Natural killer cell (primary cell): ENCODE measurements at regions not wholly inside any gene's neighbourhood (a gene's known extent, or its start where the extent isn't known, plus 50 kb on each side); places are given as distances from the start of the nearest gene placed in this dataset.

Source experiments
- ATAC-seq, 3 donors: fragments of 150-1000 bp in 2 of 3; fragments of 200-7000 bp in 1 of 3; cut with Tn5 transposase; 1 replicate in 1 of 3; 2 replicates in 2 of 3; pipeline ENCODE4 v1.10.0; 2021; ENCODE audit warnings: mild to moderate bottlenecking in 2 of 3, moderate library complexity in 2 of 3
- DNase-seq, 2 donors: peaks; one replicate each; pipeline versions ENCODE4 v3.0.0 to v3.0.0-alpha.2; 2013 to 2021; ENCODE audit warnings: mixed read lengths in 1 of 2
- H3K27ac ChIP-seq: one replicate; pipeline ENCODE4 v1.5.1; 2013; ENCODE audit warnings: mild to moderate bottlenecking, low read length
- H3K27me3 ChIP-seq: one replicate; pipeline ENCODE4 v1.6.1; 2013; ENCODE audit warnings: low read length; ENCODE audit not compliant: control insufficient read depth, insufficient read depth
- H3K36me3 ChIP-seq: one replicate; pipeline ENCODE4 v1.6.1; 2013; ENCODE audit warnings: low read length; ENCODE audit not compliant: control insufficient read depth, insufficient read depth
- H3K4me1 ChIP-seq: one replicate; pipeline ENCODE4 v1.6.1; 2013; ENCODE audit warnings: low read length; ENCODE audit not compliant: control insufficient read depth, insufficient read depth
- H3K4me3 ChIP-seq: one replicate; pipeline ENCODE4 v1.5.1; 2013; ENCODE audit warnings: low read length
- H3K9me3 ChIP-seq: one replicate; pipeline ENCODE4 v1.6.1; 2013; ENCODE audit warnings: low read length; ENCODE audit not compliant: control insufficient read depth, insufficient read depth
- H3K27ac Mint-ChIP-seq, 2 donors: one replicate each; pipeline ENCODE4 v1.8.0; 2022; ENCODE audit warnings: mild to moderate bottlenecking in 2 of 2, mixed read lengths in 2 of 2, moderate library complexity in 1 of 2
- H3K27me3 Mint-ChIP-seq, 2 donors: one replicate each; pipeline ENCODE4 v1.8.0; 2022; ENCODE audit warnings: low read depth in 2 of 2, mixed read lengths in 2 of 2
- H3K36me3 Mint-ChIP-seq: one replicate; pipeline ENCODE4 v1.8.0; 2022; ENCODE audit warnings: mixed read lengths
- H3K4me1 Mint-ChIP-seq, 2 donors: one replicate each; pipeline ENCODE4 v1.8.0; 2022; ENCODE audit warnings: mixed read lengths in 2 of 2
- H3K4me3 Mint-ChIP-seq: one replicate; pipeline ENCODE4 v1.8.0; 2022; ENCODE audit warnings: mild to moderate bottlenecking, moderate library complexity, mixed read lengths
- H3K9me3 Mint-ChIP-seq, 2 donors: one replicate each; pipeline ENCODE4 v1.8.0; 2022; ENCODE audit warnings: mixed read lengths in 2 of 2
- WGBS: methylation state at CpG from one replicate; pipeline ENCODE4 v1.1.7; 2013; ENCODE audit warnings: missing lambda C conversion rate; ENCODE audit not compliant: insufficient coverage; 5-methylcytosine and 5-hydroxymethylcytosine counted together
- intact Hi-C: fragments of 100-400 bp; cut with micrococcal nuclease; formaldehyde crosslinking; loops from one replicate; pipeline ENCODE4 v1.14.2; 2022
- TF ChIP-seq, protein P1 (sequence below): fragments of 200-600 bp; IDR thresholded peaks from one replicate; pipeline ENCODE4 v1.8.0; 2022; ENCODE audit warnings: antibody characterized with exemption

DNA sequence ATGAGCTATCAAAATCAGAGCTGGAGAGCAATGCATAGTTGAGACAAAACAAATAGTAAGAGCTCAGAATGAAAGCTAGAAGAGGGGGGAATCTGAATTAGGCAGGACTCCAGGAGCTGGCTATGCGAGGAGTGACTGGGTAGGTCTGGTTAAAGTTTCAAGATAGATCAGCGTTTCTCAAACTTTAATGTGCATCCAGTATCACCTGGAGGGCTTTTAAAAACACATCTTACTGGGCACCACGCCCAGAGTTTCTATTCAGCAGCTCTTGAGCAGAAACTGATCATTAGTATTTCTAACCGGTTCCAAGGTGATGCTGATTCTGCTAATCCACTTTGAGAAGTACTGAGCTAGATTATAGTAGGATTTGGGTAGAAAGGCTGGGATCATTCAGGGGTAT, 96.2 kb upstream of the ACP3 start:
- Mint-ChIP-seq H3K27ac (no peak overlapping the region), H3K4me1 (no peaks in the 10 kb centered on the region), H3K36me3 (no peaks in the 10 kb centered on the region), H3K4me3 (no peak overlapping the region), H3K9me3 (no peaks in the 10 kb centered on the region), H3K27me3 (no peaks in the 10 kb centered on the region)
- DNase-seq (no peak), ATAC-seq (no peak)
- TF ChIP-seq, protein P1, sequence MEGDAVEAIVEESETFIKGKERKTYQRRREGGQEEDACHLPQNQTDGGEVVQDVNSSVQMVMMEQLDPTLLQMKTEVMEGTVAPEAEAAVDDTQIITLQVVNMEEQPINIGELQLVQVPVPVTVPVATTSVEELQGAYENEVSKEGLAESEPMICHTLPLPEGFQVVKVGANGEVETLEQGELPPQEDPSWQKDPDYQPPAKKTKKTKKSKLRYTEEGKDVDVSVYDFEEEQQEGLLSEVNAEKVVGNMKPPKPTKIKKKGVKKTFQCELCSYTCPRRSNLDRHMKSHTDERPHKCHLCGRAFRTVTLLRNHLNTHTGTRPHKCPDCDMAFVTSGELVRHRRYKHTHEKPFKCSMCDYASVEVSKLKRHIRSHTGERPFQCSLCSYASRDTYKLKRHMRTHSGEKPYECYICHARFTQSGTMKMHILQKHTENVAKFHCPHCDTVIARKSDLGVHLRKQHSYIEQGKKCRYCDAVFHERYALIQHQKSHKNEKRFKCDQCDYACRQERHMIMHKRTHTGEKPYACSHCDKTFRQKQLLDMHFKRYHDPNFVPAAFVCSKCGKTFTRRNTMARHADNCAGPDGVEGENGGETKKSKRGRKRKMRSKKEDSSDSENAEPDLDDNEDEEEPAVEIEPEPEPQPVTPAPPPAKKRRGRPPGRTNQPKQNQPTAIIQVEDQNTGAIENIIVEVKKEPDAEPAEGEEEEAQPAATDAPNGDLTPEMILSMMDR: no peak
- Histone ChIP-seq H3K4me1 (no peaks in the 10 kb centered on the region), H3K27me3 (no peaks in the 10 kb centered on the region), H3K4me3 (no peak overlapping the region), H3K27ac (no peak overlapping the region), H3K9me3 (no peaks in the 10 kb centered on the region), H3K36me3 (no peaks in the 10 kb centered on the region)
- intact Hi-C loops: no loop called here
- 87% methylated on average over 4 of the region's 4 CpGs for WGBS

DNA sequence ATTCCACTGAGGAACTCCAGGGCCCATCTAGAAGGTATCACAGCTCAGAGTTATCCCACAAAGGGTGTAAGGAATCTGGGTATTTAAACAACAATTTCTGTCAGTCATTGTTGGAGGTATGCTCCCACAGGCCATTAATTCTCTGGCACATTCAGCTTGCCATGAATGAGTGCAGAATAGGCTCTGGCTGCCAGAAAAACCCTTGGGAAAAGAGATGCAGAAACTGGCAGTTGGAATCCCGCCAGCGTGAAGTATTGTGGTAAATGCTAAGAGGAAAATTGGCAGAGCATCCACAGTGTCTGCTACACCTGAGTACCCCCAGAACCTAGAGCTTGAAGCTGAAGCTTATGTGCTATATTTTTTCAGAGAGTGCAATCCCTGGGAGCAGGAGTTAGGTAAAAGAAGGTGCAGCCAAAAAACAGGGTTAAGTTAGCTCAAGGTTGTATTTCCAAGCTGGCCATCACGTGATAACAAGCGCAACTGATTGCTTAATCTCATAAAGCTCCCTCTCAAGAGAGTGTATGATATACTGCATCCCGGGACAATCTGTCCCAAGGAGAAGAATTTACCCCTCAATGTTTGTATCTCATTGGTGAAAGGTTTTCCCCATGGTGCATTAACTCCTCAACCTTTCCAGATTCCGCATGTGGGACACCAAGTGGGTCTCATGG, 94.2 kb upstream of the ACP3 start:
- no peak for DNase-seq
- no peak overlapping the region for H3K27ac ChIP-seq
- H3K9me3 ChIP-seq: no peaks in the 10 kb centered on the region
- H3K4me3 ChIP-seq: no peak overlapping the region
- Mint-ChIP-seq H3K4me3 (no peak overlapping the region), H3K27ac (no peak overlapping the region), H3K9me3 (no peaks in the 10 kb centered on the region), H3K27me3 (no peaks in the 10 kb centered on the region), H3K4me1 (no peaks in the 10 kb centered on the region), H3K36me3 (no peaks in the 10 kb centered on the region)
- ATAC-seq: no peak
- no peaks in the 10 kb centered on the region for H3K36me3 ChIP-seq
- 90% methylated on average over 6 of the region's 6 CpGs for WGBS
- intact Hi-C loops: no loop called here
- H3K27me3 ChIP-seq: no peaks in the 10 kb centered on the region
- TF ChIP-seq, protein P1: no peak
- no peaks in the 10 kb centered on the region for H3K4me1 ChIP-seq

DNA sequence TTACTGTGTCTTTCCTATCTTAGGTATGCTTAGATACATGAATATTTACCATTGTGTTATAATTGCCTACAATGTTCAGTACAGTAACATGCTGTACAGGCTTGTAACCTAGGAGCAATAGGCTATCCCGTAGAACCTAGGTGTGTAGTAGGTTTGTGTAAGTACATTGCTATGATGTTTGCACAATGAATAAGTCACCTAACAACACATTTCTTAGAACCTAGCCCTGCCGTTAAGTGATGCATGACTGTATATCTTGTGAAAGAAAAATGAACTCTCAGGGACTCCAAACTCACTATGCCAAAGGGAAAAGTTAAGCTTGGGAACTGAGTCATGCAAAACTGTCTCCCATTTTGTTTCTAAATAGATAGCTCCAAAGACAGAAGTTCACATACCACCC, 91.5 kb upstream of the ACP3 start:
- ATAC-seq: no peak
- TF ChIP-seq, protein P1: no peak
- WGBS: 86% methylated on average over 1 of the region's 2 CpGs

DNA sequence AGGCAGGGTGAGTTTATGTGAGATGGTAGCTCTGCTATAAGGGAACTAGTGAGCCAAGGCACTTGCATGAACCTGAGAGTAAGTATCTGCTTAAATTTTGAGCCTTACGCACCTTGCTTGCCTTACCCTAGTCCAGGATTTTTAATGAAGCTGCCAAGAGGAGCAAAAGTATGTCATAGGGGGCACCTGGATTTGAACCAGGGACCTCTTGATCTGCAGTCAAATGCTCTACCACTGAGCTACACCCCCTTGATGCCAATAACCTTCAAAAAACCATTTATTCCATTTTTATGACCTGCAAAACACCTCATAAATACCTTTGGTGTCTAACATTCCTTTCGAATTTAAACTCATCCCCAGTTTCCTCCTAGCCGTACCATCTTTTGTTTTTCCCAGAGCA, 88.3 kb upstream of the ACP3 start:
- Mint-ChIP-seq H3K27ac (no peak overlapping the region), H3K27me3 (peaks cover 10 to 17% of the 10 kb centered on the region in 2 donors), H3K4me1 (no peaks in the 10 kb centered on the region), H3K4me3 (no peak overlapping the region), H3K9me3 (peaks cover 0 to 5% of the 10 kb centered on the region in 2 donors), H3K36me3 (no peaks in the 10 kb centered on the region)
- Histone ChIP-seq H3K4me1 (no peaks in the 10 kb centered on the region), H3K27me3 (no peaks in the 10 kb centered on the region), H3K4me3 (no peak overlapping the region), H3K9me3 (no peaks in the 10 kb centered on the region), H3K27ac (no peak overlapping the region), H3K36me3 (no peaks in the 10 kb centered on the region)
- DNase-seq: no peak
- WGBS: 57% methylated on average over 3 of the region's 3 CpGs
- intact Hi-C loops: no loop called here
- TF ChIP-seq, protein P1: no peak
- no peak for ATAC-seq

More for the DNA sequence above, 91.5 kb upstream of the ACP3 start:
- Histone ChIP-seq H3K27me3 (no peaks in the 10 kb centered on the region), H3K4me1 (no peaks in the 10 kb centered on the region), H3K4me3 (no peak overlapping the region), H3K9me3 (no peaks in the 10 kb centered on the region), H3K27ac (no peak overlapping the region), H3K36me3 (no peaks in the 10 kb centered on the region)
- Mint-ChIP-seq H3K4me3 (no peak overlapping the region), H3K4me1 (no peaks in the 10 kb centered on the region), H3K27ac (no peak overlapping the region), H3K36me3 (no peaks in the 10 kb centered on the region), H3K9me3 (peaks cover 0 to 3% of the 10 kb centered on the region in 2 donors), H3K27me3 (peaks cover 2 to 8% of the 10 kb centered on the region in 2 donors)
- intact Hi-C loops: no loop called here
- no peak for DNase-seq
